ENCODE measurements at regions not wholly inside any gene's neighbourhood (a gene's known extent, or its start where the extent isn't known, plus 50 kb on each side); places are given as distances from the start of the nearest gene placed in this dataset.

DNA sequence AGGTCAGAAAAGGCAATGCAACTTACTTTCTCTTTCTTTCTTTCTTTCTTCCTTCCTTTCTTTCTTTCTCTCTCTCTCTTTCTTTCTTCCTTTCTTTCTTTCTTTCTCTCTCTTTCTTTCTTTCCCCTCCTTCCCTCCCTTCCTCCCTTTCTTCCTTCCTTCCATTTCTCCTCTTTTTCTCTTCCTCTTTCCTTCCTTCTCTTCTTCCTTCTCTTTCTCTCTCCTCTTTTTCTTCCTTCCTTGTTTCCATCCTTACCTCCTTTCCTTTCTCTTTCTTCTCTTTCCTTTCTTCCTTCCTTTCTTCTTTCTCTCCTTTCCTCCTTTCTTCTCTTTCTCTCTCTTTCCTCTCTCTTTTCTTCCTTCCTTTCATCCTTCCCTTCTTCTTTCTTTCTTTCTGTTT, 819.8 kb upstream of the SOX9 start (continued):
- TF ChIP-seq JUN (IDR thresholded peaks at IDR 0.05; ENCODE audit: low read depth, low read length) = no peak
